Transverse colon (tissue), 3 donors: ENCODE measurements at regions not wholly inside any gene's neighbourhood (a gene's known extent, or its start where the extent isn't known, plus 50 kb on each side); places are given as distances from the start of the nearest gene placed in this dataset.

ENCODE experiments used
- CTCF ChIP-seq, 5 experiments: fragments of 200-600 bp in 3 of 5; fragments of 450-650 bp in 2 of 5; sonication (generic) in 3 of 5; IDR thresholded peaks; 1 replicate in 2 of 5; 2 replicates in 3 of 5; pipeline ENCODE4 v1.5.1; 2016 to 2017; ENCODE audit warnings: antibody characterized with exemption in 5 of 5, inconsistent platforms in 3 of 5, mild to moderate bottlenecking in 2 of 5, moderate library complexity in 1 of 5
- EP300 ChIP-seq: sonication (generic); formaldehyde crosslinking; IDR thresholded peaks from one replicate; pipeline ENCODE4 v1.6.1; 2017; ENCODE audit warnings: antibody characterized with exemption, low read depth

GRCh38 chr2:12514168-12514567 lies 202.6 kb upstream of the TRIB2 start:
- TF ChIP-seq CTCF (IDR thresholded peaks at IDR 0.05): no peak
- TF ChIP-seq EP300: no peak
